IMR-90 (cell line): ENCODE measurements at regions not wholly inside any gene's neighbourhood (a gene's known extent, or its start where the extent isn't known, plus 50 kb on each side); places are given as distances from the start of the nearest gene placed in this dataset.

ENCODE experiments used
- CEBPB ChIP-seq: IDR thresholded peaks from 2 replicates; pipeline ENCODE4 v1.6.1; 2012; ENCODE audit warnings: low read depth, low read length, improper control_type of control experiment
- MXI1 ChIP-seq: IDR thresholded peaks from 2 replicates; pipeline ENCODE4 v1.6.1; 2012; ENCODE audit warnings: low read depth, mild to moderate bottlenecking, low read length, moderate library complexity, borderline replicate concordance
- POLR2A ChIP-seq: IDR thresholded peaks from 2 replicates; pipeline ENCODE4 v1.6.1; 2012; ENCODE audit warnings: mild to moderate bottlenecking, low read depth, low read length
- RCOR1 ChIP-seq: IDR thresholded peaks from 2 replicates; pipeline ENCODE4 v1.6.1; 2012; ENCODE audit warnings: mild to moderate bottlenecking, low read length, improper control_type of control experiment; ENCODE audit not compliant: insufficient replicate concordance
- TF ChIP-seq, protein P1 (sequence below): conservative IDR thresholded peaks from 2 replicates; pipeline ENCODE4 v1.5.1; 2012; ENCODE audit warnings: mild to moderate bottlenecking, low read depth, low read length, improper control_type of control experiment
- TF ChIP-seq, protein P2 (sequence below): fragments of 150-350 bp; IDR thresholded peaks from 2 replicates; pipeline ENCODE4 v1.6.1; 2016; ENCODE audit warnings: low read depth, mild to moderate bottlenecking, low read length, moderate library complexity, borderline replicate concordance

DNA sequence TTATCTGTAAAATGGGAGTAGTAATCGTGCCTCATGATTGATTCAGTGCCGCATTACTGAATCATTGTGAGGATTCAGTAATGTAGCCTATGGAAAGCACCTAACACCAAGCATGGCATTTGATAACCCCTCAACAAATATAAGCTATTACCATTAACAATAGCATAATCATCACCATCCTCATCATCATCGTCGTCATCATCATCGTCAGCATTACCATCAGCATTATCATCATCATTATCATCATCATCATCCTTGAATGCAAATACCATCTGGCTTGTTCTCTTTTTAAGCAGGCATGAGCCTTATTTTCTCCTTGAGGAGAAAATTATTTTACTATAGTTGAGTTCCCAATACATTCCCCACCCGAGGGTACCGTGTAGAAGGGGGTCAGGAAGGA is 115.4 kb upstream of the PTPRG start:
- TF ChIP-seq RCOR1 (no peak), POLR2A (no peak), CEBPB (no peak), MXI1 (no peak)
- TF ChIP-seq, protein P1, sequence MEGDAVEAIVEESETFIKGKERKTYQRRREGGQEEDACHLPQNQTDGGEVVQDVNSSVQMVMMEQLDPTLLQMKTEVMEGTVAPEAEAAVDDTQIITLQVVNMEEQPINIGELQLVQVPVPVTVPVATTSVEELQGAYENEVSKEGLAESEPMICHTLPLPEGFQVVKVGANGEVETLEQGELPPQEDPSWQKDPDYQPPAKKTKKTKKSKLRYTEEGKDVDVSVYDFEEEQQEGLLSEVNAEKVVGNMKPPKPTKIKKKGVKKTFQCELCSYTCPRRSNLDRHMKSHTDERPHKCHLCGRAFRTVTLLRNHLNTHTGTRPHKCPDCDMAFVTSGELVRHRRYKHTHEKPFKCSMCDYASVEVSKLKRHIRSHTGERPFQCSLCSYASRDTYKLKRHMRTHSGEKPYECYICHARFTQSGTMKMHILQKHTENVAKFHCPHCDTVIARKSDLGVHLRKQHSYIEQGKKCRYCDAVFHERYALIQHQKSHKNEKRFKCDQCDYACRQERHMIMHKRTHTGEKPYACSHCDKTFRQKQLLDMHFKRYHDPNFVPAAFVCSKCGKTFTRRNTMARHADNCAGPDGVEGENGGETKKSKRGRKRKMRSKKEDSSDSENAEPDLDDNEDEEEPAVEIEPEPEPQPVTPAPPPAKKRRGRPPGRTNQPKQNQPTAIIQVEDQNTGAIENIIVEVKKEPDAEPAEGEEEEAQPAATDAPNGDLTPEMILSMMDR: no peak
- TF ChIP-seq, protein P2, sequence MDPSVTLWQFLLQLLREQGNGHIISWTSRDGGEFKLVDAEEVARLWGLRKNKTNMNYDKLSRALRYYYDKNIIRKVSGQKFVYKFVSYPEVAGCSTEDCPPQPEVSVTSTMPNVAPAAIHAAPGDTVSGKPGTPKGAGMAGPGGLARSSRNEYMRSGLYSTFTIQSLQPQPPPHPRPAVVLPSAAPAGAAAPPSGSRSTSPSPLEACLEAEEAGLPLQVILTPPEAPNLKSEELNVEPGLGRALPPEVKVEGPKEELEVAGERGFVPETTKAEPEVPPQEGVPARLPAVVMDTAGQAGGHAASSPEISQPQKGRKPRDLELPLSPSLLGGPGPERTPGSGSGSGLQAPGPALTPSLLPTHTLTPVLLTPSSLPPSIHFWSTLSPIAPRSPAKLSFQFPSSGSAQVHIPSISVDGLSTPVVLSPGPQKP: no peak
